ENCODE measurements at regions not wholly inside any gene's neighbourhood (a gene's known extent, or its start where the extent isn't known, plus 50 kb on each side); places are given as distances from the start of the nearest gene placed in this dataset.

DNA sequence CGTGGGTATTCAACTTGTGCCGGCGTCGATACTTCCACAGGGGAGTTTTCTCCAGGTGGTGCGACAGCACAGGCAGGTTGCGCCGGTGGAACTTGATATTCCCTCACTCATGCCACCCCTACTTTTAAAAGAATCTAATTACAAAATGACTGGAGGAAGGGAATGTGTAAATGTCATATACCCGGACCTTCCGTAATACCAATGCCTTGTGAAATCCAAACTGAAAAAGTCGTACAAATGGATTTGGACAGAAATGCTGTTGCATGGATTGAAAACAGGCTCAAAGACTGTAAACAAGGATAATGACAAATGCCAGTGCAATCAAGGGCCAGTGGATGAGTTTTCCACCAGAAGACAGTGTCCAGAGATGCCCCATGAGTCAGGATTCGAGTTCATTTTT is 235.3 kb upstream of the USP25 start:
- DNase-seq = no peak

DNA sequence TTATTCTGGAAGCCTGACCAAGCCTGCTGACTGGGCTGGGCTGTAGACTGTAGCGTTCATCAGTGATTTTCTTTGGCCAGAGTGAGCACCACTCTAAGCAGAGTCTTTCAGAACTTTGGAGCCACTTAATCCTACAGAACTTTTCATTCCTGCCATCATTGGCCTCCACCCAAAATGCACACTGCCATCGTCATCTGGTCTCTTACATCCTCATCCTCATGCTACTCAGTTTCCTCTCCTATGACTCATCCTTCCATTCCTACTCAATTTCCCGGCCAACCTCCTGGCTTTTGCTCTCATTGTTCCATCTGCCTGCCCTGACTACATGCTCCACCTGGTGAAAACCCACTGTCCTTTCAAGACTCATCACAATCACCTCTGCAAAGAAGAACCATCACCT is 233.8 kb upstream of the USP25 start:
- no peak for DNase-seq

DNA sequence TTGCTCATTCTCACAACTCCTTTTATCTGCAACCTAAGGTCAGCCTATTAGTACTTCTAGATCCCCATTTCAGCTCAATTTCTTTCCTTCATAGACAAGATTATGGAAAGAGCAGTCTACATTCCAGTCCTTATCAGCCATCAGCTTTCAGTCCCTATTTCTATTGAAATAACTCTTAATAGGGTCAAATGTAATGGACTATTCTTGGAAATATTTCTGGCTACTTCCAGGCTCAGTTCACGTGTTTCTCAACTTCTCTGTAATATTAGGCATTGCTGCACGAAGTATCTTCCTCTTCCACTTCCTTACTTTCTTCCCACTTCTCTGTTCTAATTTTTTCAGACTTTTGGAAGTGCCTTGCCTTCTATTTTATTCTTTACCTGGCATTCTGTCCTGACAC is 232.9 kb upstream of the USP25 start:
- no peak for DNase-seq

DNA sequence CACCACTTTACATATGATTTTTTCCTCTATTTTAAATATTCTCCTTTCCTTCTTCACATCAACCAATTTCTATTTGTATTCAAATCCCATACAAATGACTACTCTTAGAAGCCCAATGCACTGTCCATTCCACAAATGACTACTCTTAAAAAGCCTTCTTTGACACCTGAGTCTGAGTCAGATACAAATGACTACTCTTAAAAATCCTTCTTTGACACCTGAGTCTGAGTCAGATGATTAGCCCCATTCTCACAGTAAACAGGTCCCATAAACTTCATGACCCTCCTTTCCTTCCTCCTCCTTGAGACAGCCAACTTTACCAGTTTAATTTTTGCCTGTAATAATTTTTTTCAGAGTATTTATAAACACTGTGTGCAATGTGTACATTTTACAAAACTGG is 231.3 kb upstream of the USP25 start:
- DNase-seq = no peak

DNA sequence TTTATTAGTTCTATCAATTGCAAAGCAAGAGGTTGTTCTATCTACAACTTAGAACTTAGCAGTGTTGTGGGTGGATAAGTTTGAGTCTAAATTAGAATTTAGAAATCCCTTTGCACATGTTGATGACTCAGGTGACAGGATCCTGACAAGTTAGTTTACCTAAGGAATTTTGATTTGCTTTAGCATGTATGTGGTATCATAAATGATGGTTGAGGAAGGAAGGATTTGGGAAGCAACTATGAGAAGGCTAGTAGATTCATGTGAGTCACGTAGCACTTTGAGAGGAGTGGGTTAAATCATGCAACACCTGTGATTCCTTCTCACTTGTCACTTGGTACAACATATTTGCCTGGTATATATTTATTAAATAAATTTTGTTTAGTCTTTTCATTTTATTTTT is 223.7 kb upstream of the USP25 start:
- no peak for DNase-seq

DNA sequence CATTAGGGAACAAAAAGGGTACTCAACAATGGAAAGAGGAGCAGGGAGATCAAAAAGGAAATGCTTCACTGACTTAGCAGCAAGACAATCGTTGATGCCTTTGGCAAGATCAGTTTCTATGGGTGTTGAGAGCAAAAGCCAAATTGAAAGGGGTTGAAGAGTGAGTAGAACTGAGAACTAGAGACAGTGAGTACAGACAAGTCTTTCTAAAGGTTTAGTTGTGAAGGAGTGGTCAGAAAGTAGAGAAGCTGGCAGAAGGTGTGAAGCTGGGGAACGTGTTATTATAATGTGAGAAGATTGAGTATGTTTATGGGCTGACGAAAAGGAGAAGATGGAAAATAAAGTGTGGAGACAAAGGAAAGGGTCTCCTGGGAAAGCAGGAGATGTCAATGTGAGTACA is 221.2 kb upstream of the USP25 start:
- no peak for DNase-seq

DNA sequence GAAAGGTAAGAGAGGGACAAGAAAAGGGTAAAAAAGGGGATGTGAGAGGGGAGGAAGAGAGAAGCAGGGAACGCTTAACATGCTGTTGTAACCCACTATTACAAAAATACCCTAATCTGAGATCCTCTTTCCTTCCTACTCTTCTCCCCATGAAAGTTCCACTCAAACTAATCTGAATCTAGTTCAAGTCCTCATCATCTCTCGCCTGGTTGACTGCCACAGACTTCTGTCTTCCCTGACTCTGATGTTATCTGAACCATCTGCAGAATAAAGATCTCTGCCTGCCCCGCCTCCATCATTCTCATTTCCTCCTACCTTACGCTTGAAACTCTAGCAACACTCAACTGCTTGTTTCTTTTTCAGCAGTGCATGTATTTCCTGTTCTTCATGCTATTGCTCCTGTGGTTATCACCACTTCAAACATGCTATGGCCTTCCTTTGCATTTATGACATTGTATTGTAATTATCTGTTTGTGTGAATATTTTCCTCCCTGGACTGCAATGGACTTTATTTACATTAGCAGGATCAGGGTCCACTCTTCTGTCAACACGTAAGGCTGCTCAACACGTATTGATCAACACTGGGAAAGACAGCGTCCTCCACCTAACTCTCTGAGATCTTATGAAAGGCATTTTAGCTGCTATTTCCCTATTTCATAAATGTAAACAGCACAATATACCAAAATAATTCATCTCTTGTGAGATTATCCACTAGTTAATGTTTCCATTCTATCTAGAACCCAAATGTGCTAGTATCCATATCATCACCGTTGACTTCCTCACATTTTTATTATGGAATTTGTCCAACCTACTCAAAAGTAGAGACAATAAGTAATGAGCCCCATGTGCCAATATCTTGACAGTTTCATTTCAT is 215.5 kb upstream of the USP25 start:
- DNase-seq = no peak

DNA sequence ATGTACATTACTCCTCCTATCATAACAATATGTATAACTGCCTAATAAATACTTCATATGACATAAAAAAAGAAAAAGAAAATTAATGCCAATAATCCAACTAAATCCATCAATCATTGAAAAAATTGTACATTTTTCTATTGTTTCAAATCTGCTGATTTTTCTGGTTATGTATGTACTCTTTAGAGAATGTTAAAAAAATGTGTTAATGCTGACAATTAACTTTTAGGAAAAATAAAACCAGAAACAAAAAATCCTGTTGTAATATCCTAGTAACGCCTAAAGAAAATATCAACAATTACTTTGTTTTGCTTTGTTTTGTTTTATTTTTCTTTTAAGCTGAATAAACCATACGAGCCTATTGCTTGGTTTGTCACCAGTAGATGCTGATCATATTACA is 213.9 kb upstream of the USP25 start:
- no peak for DNase-seq

DNA sequence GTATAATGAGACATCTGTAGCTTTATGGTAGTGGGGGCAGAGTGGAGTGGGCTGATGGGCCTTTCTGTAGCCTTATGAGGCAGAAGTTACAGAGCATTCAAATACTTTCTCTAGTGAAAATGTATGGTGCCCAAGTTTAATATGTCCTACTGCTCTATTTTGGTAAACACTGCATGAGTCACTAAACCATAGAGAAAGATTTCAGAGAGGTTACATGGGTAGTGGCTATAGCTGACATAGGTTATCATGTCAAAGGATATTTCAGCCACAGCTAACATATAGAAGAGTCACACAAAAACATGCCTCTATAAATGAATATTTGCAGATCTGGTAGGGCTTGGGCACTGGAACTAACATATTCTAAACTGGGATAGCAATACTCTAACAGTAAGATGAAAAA is 212.4 kb upstream of the USP25 start:
- no peak for DNase-seq

DNA sequence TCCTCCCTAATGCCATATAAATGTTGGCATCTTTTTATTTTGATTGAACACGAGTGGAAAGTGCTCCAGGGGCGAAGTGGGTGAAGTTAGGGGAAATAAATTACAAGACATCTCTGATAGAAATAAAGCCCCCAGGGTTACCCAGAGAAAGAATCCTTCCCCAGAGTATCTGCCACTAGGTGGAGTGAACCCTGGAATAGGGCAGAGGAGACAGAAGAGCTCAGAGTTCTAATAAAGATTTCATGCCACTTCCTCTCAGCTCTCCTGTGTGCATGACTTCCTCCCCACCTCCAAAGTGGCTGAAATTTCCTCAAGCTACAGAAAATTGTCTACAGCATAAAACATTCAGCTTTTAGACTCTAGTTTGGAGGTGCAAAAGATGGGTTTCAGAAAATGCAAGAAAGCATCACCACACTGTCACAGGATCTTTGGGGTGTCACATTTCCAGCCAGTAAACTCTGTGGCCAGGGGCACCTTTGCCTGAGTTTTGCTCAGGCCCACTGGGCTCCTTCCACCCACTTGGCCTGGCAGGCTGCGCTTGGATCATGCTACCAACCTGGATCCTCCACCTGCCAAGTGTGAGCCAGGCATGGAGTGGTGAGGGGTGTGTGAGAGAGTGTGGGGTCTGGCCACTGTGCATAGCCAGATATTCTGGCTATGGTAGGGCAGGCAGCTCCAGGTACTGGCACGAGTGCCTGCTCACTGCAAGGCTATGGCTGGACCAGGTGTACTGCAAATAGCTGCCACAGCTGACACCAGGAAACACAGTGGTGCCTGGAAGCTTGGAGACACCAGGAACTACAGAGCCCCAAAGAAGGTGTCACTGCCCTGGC is 208.8 kb upstream of the USP25 start:
- no peak for DNase-seq

DNA sequence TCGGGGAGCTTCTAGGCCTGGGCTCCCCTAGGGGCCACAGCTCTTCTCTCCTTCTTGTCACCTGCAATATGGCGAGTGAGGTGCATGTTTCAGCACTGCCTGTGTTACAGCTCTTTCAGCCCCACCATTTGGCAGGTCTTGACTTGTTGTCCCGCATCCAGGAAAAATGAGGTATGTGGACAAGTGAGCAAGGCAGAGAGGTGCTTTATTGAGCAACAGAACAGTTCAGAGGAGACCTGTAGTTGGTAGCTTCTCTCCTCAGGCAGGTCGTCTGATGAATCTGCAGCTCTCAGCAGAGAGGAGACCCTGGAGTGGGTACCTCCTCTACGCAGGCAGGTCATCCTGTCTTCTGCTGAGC is 208.2 kb upstream of the USP25 start:
- DNase-seq = no peak

DNA sequence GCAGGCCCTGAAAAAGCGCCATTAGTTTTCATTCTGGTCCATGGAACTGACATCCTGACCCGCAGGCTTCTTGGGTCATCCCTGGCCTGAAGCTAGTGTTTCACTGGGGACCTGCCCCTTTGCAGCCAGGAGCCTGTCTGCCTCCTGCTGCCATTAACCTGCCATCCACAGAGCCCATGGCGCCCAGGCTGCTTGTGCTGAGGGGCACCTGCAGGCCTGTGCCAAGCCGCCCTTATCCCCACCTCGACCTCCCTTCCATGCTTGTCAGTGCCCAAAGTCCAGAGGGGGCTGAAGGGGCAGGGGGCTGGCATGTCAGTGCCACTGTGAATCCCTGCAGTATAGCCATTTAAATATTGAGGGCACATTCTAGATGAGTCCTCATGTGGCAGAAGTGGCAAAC is 207.6 kb upstream of the USP25 start:
- no peak for DNase-seq

DNA sequence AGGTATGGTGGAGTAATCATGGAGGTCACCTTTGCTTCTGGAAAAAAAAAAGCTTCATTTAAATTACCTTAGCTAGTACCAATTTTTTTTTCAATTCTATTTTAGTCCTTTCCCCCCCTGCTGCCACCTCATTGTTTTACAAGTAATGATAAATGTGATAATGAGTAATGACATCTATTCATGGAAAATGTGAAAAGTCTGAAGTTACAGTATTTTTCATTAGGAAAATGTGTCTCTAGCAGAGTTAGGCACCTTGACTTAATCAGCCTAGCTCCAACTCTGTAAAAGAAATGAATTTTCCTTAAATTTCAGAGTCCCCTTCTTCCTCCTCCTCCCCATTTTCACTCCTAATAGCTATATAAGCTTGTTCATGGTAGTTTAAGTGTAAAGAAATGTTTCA is 204.9 kb upstream of the USP25 start:
- DNase-seq = no peak

DNA sequence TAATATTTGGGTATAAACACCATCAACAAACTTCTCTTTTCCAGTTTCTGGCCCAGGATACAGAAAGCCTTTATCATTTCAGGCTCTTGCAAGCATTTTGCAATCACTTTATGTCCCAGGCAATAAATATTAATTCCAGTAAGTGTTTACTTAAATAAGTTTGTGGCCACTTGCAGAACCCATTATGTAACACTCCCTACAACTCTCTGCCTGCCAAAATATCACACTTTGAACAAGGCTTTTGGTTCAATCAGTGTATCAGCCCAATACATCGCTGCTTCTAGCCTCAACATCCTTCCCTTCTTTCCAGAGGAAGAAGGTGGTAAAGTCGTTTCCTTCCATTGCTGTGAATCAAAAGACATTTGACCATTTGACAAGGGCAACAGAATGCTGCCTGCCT is 203.0 kb upstream of the USP25 start:
- DNase-seq = no peak

DNA sequence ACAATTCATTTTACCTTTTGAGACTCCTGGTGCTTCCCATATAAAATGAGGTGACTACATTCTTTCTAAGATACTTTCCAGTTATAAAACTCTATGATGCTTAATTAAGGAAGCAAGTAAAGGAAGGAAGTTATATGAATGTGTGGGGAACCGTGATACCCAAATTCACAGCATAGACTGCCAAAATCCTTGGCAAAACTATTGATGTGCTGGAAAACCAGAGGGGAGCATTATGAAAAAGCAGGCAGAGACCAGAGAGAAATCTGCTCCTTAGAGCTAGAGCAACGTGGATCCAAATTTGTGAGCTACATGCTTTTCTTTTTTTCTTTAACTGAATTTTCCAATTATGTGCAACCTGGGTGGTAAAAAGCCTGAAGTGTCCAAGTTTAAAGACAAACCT is 201.4 kb upstream of the USP25 start:
- no peak for DNase-seq

DNA sequence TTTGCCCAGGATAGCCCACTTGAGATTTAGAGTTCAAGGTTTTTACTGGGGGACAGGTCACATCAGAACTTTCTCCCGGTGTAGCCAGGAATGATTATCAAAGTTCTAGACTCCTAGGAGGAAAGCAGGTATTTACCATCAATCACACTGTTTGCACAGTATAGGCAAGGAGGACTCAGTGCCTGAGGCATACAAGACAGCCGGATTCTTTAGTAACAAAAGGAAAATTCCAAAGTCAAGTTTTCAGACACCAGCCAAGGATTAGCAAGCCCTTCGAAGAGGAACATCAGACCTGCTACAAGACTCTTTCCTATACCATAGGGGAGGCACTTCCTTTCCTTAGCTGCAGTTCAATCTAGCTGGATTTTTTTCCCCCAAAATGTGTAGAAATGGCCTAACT is 197.8 kb upstream of the USP25 start:
- no peak for DNase-seq

DNA sequence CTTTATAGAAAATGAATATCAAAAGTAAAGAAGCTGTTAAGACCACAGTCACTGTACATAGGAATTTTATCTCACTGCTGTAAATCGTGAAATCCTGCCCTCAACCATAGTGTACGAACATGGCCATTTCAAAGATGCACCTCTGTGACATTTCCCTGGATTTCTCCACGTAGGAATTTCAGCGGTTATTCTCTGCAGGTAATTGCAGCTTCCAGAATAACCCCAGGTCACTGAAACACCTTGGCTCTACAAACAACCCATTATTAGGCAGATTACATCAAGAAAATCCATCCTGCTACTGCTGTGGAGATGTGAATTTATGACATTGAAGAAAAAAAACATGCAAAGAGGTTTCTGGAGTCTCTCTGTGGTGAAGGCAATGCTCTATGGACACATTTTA is 196.2 kb upstream of the USP25 start:
- DNase-seq = no peak

DNA sequence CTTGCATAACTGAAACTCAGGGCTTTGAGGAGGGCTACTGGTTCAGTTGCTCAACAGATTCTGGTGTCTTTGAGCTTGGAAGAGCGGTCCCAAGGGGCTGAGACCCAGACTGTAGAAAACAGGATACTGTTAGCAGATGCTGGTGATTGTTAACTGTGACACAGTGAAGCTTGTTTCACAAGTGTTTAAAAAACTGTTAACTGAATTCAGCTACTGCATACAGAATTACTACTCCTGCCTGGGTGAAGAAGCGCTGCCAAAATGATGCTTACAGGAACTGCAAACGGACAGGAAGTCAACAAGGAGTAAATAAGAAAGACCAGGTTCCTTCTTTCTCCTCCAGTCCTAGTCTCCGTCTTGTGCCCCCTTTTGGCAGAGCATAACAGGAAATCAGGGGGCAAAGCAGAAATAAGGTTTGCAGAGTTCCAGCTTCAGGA is 195.3 kb upstream of the USP25 start:
- DNase-seq = no peak

DNA sequence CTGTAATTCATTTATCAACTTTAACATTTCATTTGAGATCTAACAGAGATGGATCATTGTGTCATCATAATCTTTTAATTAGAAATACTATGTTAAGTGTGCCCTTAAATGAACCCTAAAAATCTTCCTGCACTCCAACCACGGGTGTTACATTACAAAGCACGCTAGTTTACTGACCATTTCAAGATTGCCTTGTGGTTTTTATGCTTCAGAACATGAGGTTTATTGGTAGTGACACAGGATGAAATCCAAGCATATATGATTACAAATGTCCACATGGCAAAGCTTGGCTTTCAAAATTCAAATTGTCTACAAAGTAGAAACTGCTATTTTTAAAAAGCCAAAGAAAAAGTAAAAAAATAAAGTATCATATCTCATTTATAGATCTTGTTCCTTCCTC is 190.4 kb upstream of the USP25 start:
- no peak for DNase-seq

DNA sequence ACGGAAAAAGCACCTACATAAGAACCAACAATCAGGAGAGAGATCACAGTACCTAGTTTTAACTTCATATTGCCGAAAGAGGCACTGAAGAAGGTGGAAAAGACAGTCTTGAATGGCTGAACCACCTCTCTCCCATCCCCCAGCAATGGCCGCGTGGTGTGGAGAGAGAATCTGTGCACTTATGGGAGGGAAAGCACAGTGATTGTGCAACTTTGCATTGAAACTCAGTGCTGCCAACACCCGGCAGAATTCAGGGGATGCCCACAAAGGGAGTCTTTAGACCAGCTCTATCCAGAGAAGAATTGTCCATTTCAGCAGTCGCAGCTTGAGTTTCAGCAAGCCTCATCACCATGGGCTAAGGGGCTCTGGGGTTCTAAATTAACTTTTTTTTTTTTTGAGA is 186.3 kb upstream of the USP25 start:
- DNase-seq = no peak

DNA sequence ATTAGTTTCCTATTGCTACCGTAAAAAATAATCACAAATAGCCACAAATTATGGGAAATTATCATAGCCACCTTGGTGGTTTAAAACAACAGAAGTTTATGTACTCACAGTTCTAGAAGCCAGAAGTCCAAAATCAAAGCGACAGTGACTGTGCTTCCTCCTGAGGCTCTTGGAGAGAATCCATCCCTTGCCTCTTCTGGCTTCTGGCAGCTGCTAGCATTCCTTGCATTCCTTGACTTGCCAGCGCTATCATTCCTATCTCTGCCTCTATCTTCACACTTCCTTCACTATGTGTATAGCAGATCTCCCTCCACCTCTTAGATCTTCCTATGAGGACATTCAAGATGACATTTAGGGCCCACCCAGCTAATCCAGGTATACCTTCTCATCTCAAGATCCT is 180.1 kb upstream of the USP25 start:
- no peak for DNase-seq

DNA sequence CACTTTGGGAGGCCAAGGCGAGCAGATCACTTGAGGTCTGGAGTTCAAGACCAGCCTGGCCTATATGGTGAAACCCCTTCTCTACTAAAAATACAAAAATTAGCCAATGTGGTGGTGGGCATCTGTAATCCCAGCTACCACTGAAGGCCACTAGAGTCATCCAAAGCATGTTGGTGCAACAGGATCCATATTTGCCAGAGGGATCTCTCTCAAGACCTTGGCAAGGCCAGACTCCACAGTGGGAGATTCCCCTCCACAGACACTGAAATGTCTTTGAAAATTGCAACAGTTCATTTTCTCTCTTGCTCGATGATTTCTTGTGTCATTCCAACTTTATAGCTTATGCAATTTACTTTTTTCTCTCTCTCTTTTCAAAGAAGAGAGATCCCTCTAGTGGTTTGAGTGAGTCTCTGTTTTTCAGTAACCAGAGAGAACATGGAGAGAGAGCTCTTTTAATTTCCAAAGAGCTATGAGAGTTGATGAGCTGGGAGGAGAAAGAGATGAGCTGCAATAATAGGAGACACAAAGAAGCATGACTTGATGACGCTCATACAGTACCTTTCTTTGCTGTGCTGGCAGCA is 176.8 kb upstream of the USP25 start:
- no peak for DNase-seq

DNA sequence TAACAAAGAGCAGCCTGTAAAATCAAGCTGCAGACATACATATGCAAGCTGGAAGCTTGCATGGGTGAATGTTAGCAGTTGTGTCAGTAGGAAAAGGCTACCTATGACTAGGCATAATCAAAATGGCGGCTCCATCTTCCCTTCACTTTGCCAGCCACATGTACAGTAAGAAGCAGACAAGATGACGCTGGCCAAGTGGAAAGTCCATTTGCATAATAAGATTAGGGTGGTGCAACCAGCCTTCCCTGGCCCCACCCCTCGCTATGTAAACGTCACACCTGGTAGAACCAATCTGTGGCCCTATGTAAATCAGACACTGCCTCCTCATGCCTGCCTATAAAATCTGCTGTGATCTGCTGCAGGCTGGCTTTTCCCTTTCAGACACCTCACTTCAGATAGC is 171.9 kb upstream of the USP25 start:
- DNase-seq = no peak

DNA sequence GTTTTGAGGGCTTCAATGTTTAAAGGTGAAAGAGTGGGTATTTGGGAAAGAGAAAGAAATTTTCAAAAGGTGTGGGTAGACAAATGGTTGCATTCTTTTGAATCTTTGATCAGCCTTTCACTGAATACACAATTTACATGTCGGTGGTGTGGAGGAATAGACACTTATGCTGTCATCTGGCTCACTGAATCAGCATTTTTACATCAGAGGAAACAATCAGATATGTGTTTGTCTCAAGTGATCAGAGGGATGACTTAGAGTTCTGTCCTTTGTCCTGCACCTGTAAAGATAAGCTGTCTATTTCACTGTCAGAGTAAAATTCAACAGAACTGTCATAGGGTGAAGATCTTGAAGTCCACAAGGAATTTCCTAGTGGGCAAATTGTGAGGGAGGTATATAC is 170.9 kb upstream of the USP25 start:
- no peak for DNase-seq
